ENCODE measurements at regions not wholly inside any gene's neighbourhood (a gene's known extent, or its start where the extent isn't known, plus 50 kb on each side); places are given as distances from the start of the nearest gene placed in this dataset.
"Not testable (repeated sequence)": the region's sequence is repeated elsewhere in the genome, so short reads cannot be mapped to it uniquely, and the experiment has no call there.

- H3K27ac ChIP-seq: no peak overlapping the region
- TF ChIP-seq ZFX (IDR thresholded peaks at IDR 0.05) (no peak), CTCF (conservative IDR thresholded peaks at IDR 0.05) (no peak)
These were observed 183.0 kb upstream of the SMLR1 start for GRCh38 chr6:130644175-130644574.

- H3K27ac ChIP-seq: not testable (repeated sequence)
These were observed 182.4 kb upstream of the SMLR1 start for GRCh38 chr6:130644769-130645168.

GRCh38 chr6:130647246-130647645 is 180.0 kb upstream of the SMLR1 start:
- no peak overlapping the region for H3K27ac ChIP-seq
- TF ChIP-seq ZFX (IDR thresholded peaks at IDR 0.05) (no peak), CTCF (conservative IDR thresholded peaks at IDR 0.05) (no peak)

- no peak overlapping the region for H3K27ac ChIP-seq
- no peak for TF ChIP-seq ZFX (IDR thresholded peaks at IDR 0.05)
- TF ChIP-seq CTCF (conservative IDR thresholded peaks at IDR 0.05): no peak
These were observed 171.6 kb upstream of the SMLR1 start for GRCh38 chr6:130655586-130655985.

GRCh38 chr6:130661077-130661476 is 166.1 kb upstream of the SMLR1 start:
- H3K27ac ChIP-seq: no peak overlapping the region
- TF ChIP-seq ZFX (IDR thresholded peaks at IDR 0.05) (no peak), CTCF (conservative IDR thresholded peaks at IDR 0.05) (no peak)

GRCh38 chr6:130666786-130667185 is 160.4 kb upstream of the SMLR1 start:
- no peak for TF ChIP-seq CTCF (conservative IDR thresholded peaks at IDR 0.05)
- TF ChIP-seq ZFX (IDR thresholded peaks at IDR 0.05): no peak
- H3K27ac ChIP-seq: no peak overlapping the region

GRCh38 chr6:130670142-130670541 is 157.1 kb upstream of the SMLR1 start:
- TF ChIP-seq CTCF (conservative IDR thresholded peaks at IDR 0.05) (no peak), ZFX (IDR thresholded peaks at IDR 0.05) (no peak)
- H3K27ac ChIP-seq: no peak overlapping the region

- no peak for TF ChIP-seq CTCF (conservative IDR thresholded peaks at IDR 0.05)
- TF ChIP-seq ZFX (IDR thresholded peaks at IDR 0.05): no peak
These were observed 156.1 kb upstream of the SMLR1 start for GRCh38 chr6:130671119-130671518.

More at GRCh38 chr6:130671119-130671518, 156.1 kb upstream of the SMLR1 start:
- H3K27ac ChIP-seq: no peak overlapping the region

All from C4-2B (cell line).